Stimulated activated naive B cell treated with anti-CD40 and anti-IgM and Interleukin-4, amounts not matched to agents 10 μg/mL and 1 μg/mL and 100 μg/mL, for 72 hours (primary cell): ENCODE measurements at regions not wholly inside any gene's neighbourhood (a gene's known extent, or its start where the extent isn't known, plus 50 kb on each side); places are given as distances from the start of the nearest gene placed in this dataset.

Experiments
- ATAC-seq, 2 donors: fragments of 150-1000 bp; cut with Tn5 transposase; replicated peaks; 2 replicates each; pipeline ENCODE4 v1.10.0; 2021; ENCODE audit warnings: moderate library complexity in 1 of 2
- DNase-seq: peaks from one replicate; pipeline ENCODE4 v3.0.0; 2021
- H3K27ac Mint-ChIP-seq: one replicate; pipeline ENCODE4 v1.8.0; 2022; ENCODE audit warnings: mild to moderate bottlenecking, mixed read lengths
- H3K27me3 Mint-ChIP-seq, 2 donors: one replicate each; pipeline ENCODE4 v1.8.0; 2022; ENCODE audit warnings: mixed read lengths in 2 of 2
- H3K36me3 Mint-ChIP-seq, 2 donors: one replicate each; pipeline ENCODE4 v1.8.0; 2022; ENCODE audit warnings: mixed read lengths in 2 of 2, mild to moderate bottlenecking in 1 of 2
- H3K4me1 Mint-ChIP-seq, 2 donors: one replicate each; pipeline ENCODE4 v1.8.0; 2022; ENCODE audit warnings: mixed read lengths in 2 of 2, mild to moderate bottlenecking in 1 of 2
- H3K4me3 Mint-ChIP-seq, 2 donors: one replicate each; pipeline ENCODE4 v1.8.0; 2022; ENCODE audit warnings: mild to moderate bottlenecking in 2 of 2, mixed read lengths in 2 of 2, moderate library complexity in 1 of 2
- H3K9me3 Mint-ChIP-seq, 2 donors: one replicate each; pipeline ENCODE4 v1.8.0; 2022; ENCODE audit warnings: mixed read lengths in 2 of 2, mild to moderate bottlenecking in 1 of 2

- no peak for DNase-seq
- ATAC-seq: no peak
- Mint-ChIP-seq H3K27ac (no peak overlapping the region), H3K9me3 (peaks cover 7 to 12% of the 10 kb centered on the region in 2 donors), H3K36me3 (peaks cover 0 to 1% of the 10 kb centered on the region in 2 donors), H3K4me1 (no peaks in the 10 kb centered on the region), H3K27me3 (peaks cover 0 to 5% of the 10 kb centered on the region in 2 donors), H3K4me3 (no peak overlapping the region)
These were observed 311.9 kb downstream of the BCL11B start for GRCh38 chr14:98959958-98960616.

GRCh38 chr14:98960617-98961013 lies 311.4 kb downstream of the BCL11B start:
- Mint-ChIP-seq H3K4me3 (no peak overlapping the region), H3K27ac (no peak overlapping the region), H3K4me1 (no peaks in the 10 kb centered on the region), H3K27me3 (peaks cover 0 to 9% of the 10 kb centered on the region in 2 donors), H3K36me3 (peaks cover 0 to 1% of the 10 kb centered on the region in 2 donors), H3K9me3 (peaks cover 7 to 12% of the 10 kb centered on the region in 2 donors)
- DNase-seq (no peak), ATAC-seq (no peak)

- DNase-seq (no peak), ATAC-seq (no peak)
- H3K9me3 Mint-ChIP-seq: peaks cover 5 to 8% of the 10 kb centered on the region in 2 donors
- H3K4me1 Mint-ChIP-seq: no peaks in the 10 kb centered on the region
- peaks cover 0 to 10% of the 10 kb centered on the region in 2 donors for H3K27me3 Mint-ChIP-seq
- H3K27ac Mint-ChIP-seq: no peak overlapping the region
- no peak overlapping the region for H3K4me3 Mint-ChIP-seq
- H3K36me3 Mint-ChIP-seq: peaks cover 0 to 1% of the 10 kb centered on the region in 2 donors
These were observed 310.8 kb downstream of the BCL11B start for GRCh38 chr14:98961191-98961590.

- no peak overlapping the region for H3K27ac Mint-ChIP-seq
- H3K9me3 Mint-ChIP-seq: peaks cover 5 to 8% of the 10 kb centered on the region in 2 donors
- peaks cover 0 to 1% of the 10 kb centered on the region in 2 donors for H3K36me3 Mint-ChIP-seq
- no peak for DNase-seq
- no peak overlapping the region for H3K4me3 Mint-ChIP-seq
- H3K4me1 Mint-ChIP-seq: no peaks in the 10 kb centered on the region
- peaks cover 0 to 10% of the 10 kb centered on the region in 2 donors for H3K27me3 Mint-ChIP-seq
- ATAC-seq: no peak
These were observed 309.9 kb downstream of the BCL11B start for GRCh38 chr14:98962118-98962517.

GRCh38 chr14:98963610-98964009 lies 308.4 kb downstream of the BCL11B start:
- Mint-ChIP-seq H3K27ac (no peak overlapping the region), H3K27me3 (peaks cover 0 to 10% of the 10 kb centered on the region in 2 donors), H3K9me3 (peaks cover 7 to 8% of the 10 kb centered on the region in 2 donors), H3K4me3 (no peak overlapping the region), H3K36me3 (peaks cover 0 to 1% of the 10 kb centered on the region in 2 donors), H3K4me1 (no peaks in the 10 kb centered on the region)
- DNase-seq (no peak), ATAC-seq (no peak)

GRCh38 chr14:98964171-98964570 lies 307.8 kb downstream of the BCL11B start:
- H3K27me3 Mint-ChIP-seq: peaks cover 0 to 10% of the 10 kb centered on the region in 2 donors
- DNase-seq (no peak), ATAC-seq (no peak)
- H3K9me3 Mint-ChIP-seq: peaks cover 8% of the 10 kb centered on the region in 2 donors
- peaks cover 0 to 1% of the 10 kb centered on the region in 2 donors for H3K36me3 Mint-ChIP-seq
- no peak overlapping the region for H3K27ac Mint-ChIP-seq
- no peaks in the 10 kb centered on the region for H3K4me1 Mint-ChIP-seq
- H3K4me3 Mint-ChIP-seq: no peak overlapping the region

GRCh38 chr14:98965076-98965475 lies 306.9 kb downstream of the BCL11B start:
- H3K27ac Mint-ChIP-seq: no peak overlapping the region
- H3K27me3 Mint-ChIP-seq: peaks cover 0 to 10% of the 10 kb centered on the region in 2 donors
- H3K9me3 Mint-ChIP-seq: peaks cover 8% of the 10 kb centered on the region in 2 donors
- H3K36me3 Mint-ChIP-seq: peaks cover 0 to 1% of the 10 kb centered on the region in 2 donors
- DNase-seq (no peak), ATAC-seq (no peak)
- no peaks in the 10 kb centered on the region for H3K4me1 Mint-ChIP-seq
- no peak overlapping the region for H3K4me3 Mint-ChIP-seq

- Mint-ChIP-seq H3K9me3 (peaks cover 8% of the 10 kb centered on the region in 2 donors), H3K4me1 (no peaks in the 10 kb centered on the region), H3K27me3 (peaks cover 0 to 10% of the 10 kb centered on the region in 2 donors), H3K36me3 (no peaks in the 10 kb centered on the region), H3K27ac (no peak overlapping the region), H3K4me3 (no peak overlapping the region)
- no peak for ATAC-seq
- no peak for DNase-seq
These were observed 306.0 kb downstream of the BCL11B start for GRCh38 chr14:98966016-98966415.

GRCh38 chr14:98966475-98967162 lies 305.4 kb downstream of the BCL11B start:
- Mint-ChIP-seq H3K27ac (no peak overlapping the region), H3K4me1 (no peaks in the 10 kb centered on the region), H3K36me3 (no peaks in the 10 kb centered on the region), H3K27me3 (peaks cover 0 to 4% of the 10 kb centered on the region in 2 donors), H3K4me3 (no peak overlapping the region), H3K9me3 (peaks cover 3 to 8% of the 10 kb centered on the region in 2 donors)
- DNase-seq (no peak), ATAC-seq (no peak)

GRCh38 chr14:98974113-98974512 lies 297.9 kb downstream of the BCL11B start:
- Mint-ChIP-seq H3K27ac (no peak overlapping the region), H3K9me3 (peaks cover 0 to 4% of the 10 kb centered on the region in 2 donors), H3K27me3 (no peaks in the 10 kb centered on the region), H3K4me1 (no peaks in the 10 kb centered on the region), H3K36me3 (no peaks in the 10 kb centered on the region), H3K4me3 (no peak overlapping the region)
- DNase-seq (no peak), ATAC-seq (no peak)

GRCh38 chr14:98976271-98976670 lies 295.7 kb downstream of the BCL11B start:
- Mint-ChIP-seq H3K4me1 (no peaks in the 10 kb centered on the region), H3K27ac (no peak overlapping the region), H3K9me3 (peaks cover 4% of the 10 kb centered on the region in 2 donors), H3K27me3 (no peaks in the 10 kb centered on the region), H3K4me3 (no peak overlapping the region), H3K36me3 (no peaks in the 10 kb centered on the region)
- no peak for ATAC-seq
- DNase-seq: no peak

GRCh38 chr14:98977451-98977850 lies 294.5 kb downstream of the BCL11B start:
- no peak for DNase-seq
- H3K27ac Mint-ChIP-seq: no peak overlapping the region
- no peak overlapping the region for H3K4me3 Mint-ChIP-seq
- no peaks in the 10 kb centered on the region for H3K27me3 Mint-ChIP-seq
- ATAC-seq: no peak
- no peaks in the 10 kb centered on the region for H3K4me1 Mint-ChIP-seq
- no peaks in the 10 kb centered on the region for H3K36me3 Mint-ChIP-seq
- peaks cover 4% of the 10 kb centered on the region in 2 donors for H3K9me3 Mint-ChIP-seq

- H3K9me3 Mint-ChIP-seq: peaks cover 4 to 6% of the 10 kb centered on the region in 2 donors
- H3K4me3 Mint-ChIP-seq: no peak overlapping the region
- no peaks in the 10 kb centered on the region for H3K4me1 Mint-ChIP-seq
- H3K36me3 Mint-ChIP-seq: no peaks in the 10 kb centered on the region
- no peak for DNase-seq
- no peak overlapping the region for H3K27ac Mint-ChIP-seq
- no peaks in the 10 kb centered on the region for H3K27me3 Mint-ChIP-seq
- no peak for ATAC-seq
These were observed 289.0 kb downstream of the BCL11B start for GRCh38 chr14:98982986-98983385.

- H3K27ac Mint-ChIP-seq: no peak overlapping the region
- no peaks in the 10 kb centered on the region for H3K27me3 Mint-ChIP-seq
- no peaks in the 10 kb centered on the region for H3K4me1 Mint-ChIP-seq
- H3K4me3 Mint-ChIP-seq: no peak overlapping the region
- no peak for DNase-seq
- H3K9me3 Mint-ChIP-seq: peaks cover 3 to 5% of the 10 kb centered on the region in 2 donors
- H3K36me3 Mint-ChIP-seq: no peaks in the 10 kb centered on the region
- no peak for ATAC-seq
These were observed 287.8 kb downstream of the BCL11B start for GRCh38 chr14:98984027-98984718.

- peaks cover 0 to 5% of the 10 kb centered on the region in 2 donors for H3K9me3 Mint-ChIP-seq
- H3K27me3 Mint-ChIP-seq: no peaks in the 10 kb centered on the region
- no peak overlapping the region for H3K4me3 Mint-ChIP-seq
- no peak overlapping the region for H3K27ac Mint-ChIP-seq
- no peaks in the 10 kb centered on the region for H3K36me3 Mint-ChIP-seq
- no peaks in the 10 kb centered on the region for H3K4me1 Mint-ChIP-seq
- DNase-seq (no peak), ATAC-seq (no peak)
These were observed 287.3 kb downstream of the BCL11B start for GRCh38 chr14:98984719-98985041.
